ENCODE measurements at regions not wholly inside any gene's neighbourhood (a gene's known extent, or its start where the extent isn't known, plus 50 kb on each side); places are given as distances from the start of the nearest gene placed in this dataset.

GRCh38 chr12:23099604-23100003 lies 474.6 kb downstream of the ETNK1 start:
- no peak for DNase-seq
- Mint-ChIP-seq H3K27ac (ENCODE audit: unreplicated experiment) (no peak overlapping the region), H3K9me3 (ENCODE audit: unreplicated experiment) (no peaks in the 10 kb centered on the region), H3K27me3 (ENCODE audit: insufficient read depth, unreplicated experiment) (peaks cover 5% of the 10 kb centered on the region), H3K4me1 (ENCODE audit: low read depth, unreplicated experiment) (no peaks in the 10 kb centered on the region), H3K4me3 (ENCODE audit: unreplicated experiment) (no peak overlapping the region), H3K36me3 (ENCODE audit: insufficient read depth, unreplicated experiment) (no peaks in the 10 kb centered on the region)
- CTCF ChIA-PET: no interaction called here
- no peaks in the 10 kb centered on the region for H3K27me3 ChIP-seq (replicated peaks; ENCODE audit: control insufficient read depth, insufficient read depth, low read length)
- POLR2A ChIA-PET: no interaction called here
- no peaks in the 10 kb centered on the region for H3K36me3 ChIP-seq (ENCODE audit: control insufficient read depth, insufficient read depth, low read length)
- intact Hi-C loops (cut with micrococcal nuclease; ENCODE audit: unreplicated experiment): no loop called here
- no peak overlapping the region for H3K4me3 ChIP-seq (ENCODE audit: low read depth, low read length)
- no peak for TF ChIP-seq CTCF (IDR thresholded peaks at IDR 0.05; ENCODE audit: insufficient read depth in 1 of 2, low read depth in 1 of 2, low read length in 1 of 2, severe bottlenecking in 1 of 2, unreplicated experiment in 1 of 2)
- no peaks in the 10 kb centered on the region; the same call in 1 of the 2 replicates for H3K9me3 ChIP-seq
- no peaks in the 10 kb centered on the region for H3K4me1 ChIP-seq
- BruUV-seq (replicated peaks): no TSS peak

GRCh38 chr12:23108957-23109356 lies 484.0 kb downstream of the ETNK1 start:
- POLR2A ChIA-PET: no interaction called here
- CTCF ChIA-PET: interaction anchor here (0.5 kb wide), 1 partner anchor 47 kb away, joined by 3 read pairs; no protein-coding TSS in a partner anchor
- H3K9me3 Mint-ChIP-seq (ENCODE audit: unreplicated experiment): no peaks in the 10 kb centered on the region
- H3K27ac Mint-ChIP-seq (ENCODE audit: unreplicated experiment): no peak overlapping the region
- TF ChIP-seq CTCF (IDR thresholded peaks at IDR 0.05; ENCODE audit: insufficient read depth in 1 of 2, low read depth in 1 of 2, low read length in 1 of 2, severe bottlenecking in 1 of 2, unreplicated experiment in 1 of 2): no peak
- no peaks in the 10 kb centered on the region for H3K27me3 ChIP-seq (replicated peaks; ENCODE audit: control insufficient read depth, insufficient read depth, low read length)
- H3K4me1 Mint-ChIP-seq (ENCODE audit: low read depth, unreplicated experiment): no peaks in the 10 kb centered on the region
- no peaks in the 10 kb centered on the region for H3K4me1 ChIP-seq
- H3K4me3 Mint-ChIP-seq (ENCODE audit: unreplicated experiment): no peak overlapping the region
- DNase-seq: no peak
- intact Hi-C loops (cut with micrococcal nuclease; ENCODE audit: unreplicated experiment): no loop called here
- no peaks in the 10 kb centered on the region for H3K9me3 ChIP-seq
- no TSS peak for BruUV-seq (replicated peaks)
- no peak overlapping the region for H3K4me3 ChIP-seq (ENCODE audit: low read depth, low read length)
- no peaks in the 10 kb centered on the region for H3K36me3 ChIP-seq (ENCODE audit: control insufficient read depth, insufficient read depth, low read length)
- H3K27me3 Mint-ChIP-seq (ENCODE audit: insufficient read depth, unreplicated experiment): peaks cover 11% of the 10 kb centered on the region
- no peaks in the 10 kb centered on the region for H3K36me3 Mint-ChIP-seq (ENCODE audit: insufficient read depth, unreplicated experiment)

GRCh38 chr12:23113781-23114180 lies 488.8 kb downstream of the ETNK1 start:
- no peaks in the 10 kb centered on the region for H3K9me3 ChIP-seq
- DNase-seq: no peak
- Mint-ChIP-seq H3K9me3 (ENCODE audit: unreplicated experiment) (no peaks in the 10 kb centered on the region), H3K36me3 (ENCODE audit: insufficient read depth, unreplicated experiment) (no peaks in the 10 kb centered on the region), H3K4me3 (ENCODE audit: unreplicated experiment) (no peak overlapping the region), H3K27ac (ENCODE audit: unreplicated experiment) (no peak overlapping the region), H3K27me3 (ENCODE audit: insufficient read depth, unreplicated experiment) (peaks cover 7% of the 10 kb centered on the region), H3K4me1 (ENCODE audit: low read depth, unreplicated experiment) (no peaks in the 10 kb centered on the region)
- intact Hi-C loops (cut with micrococcal nuclease; ENCODE audit: unreplicated experiment): no loop called here
- H3K4me3 ChIP-seq (ENCODE audit: low read depth, low read length): no peak overlapping the region
- H3K4me1 ChIP-seq: no peaks in the 10 kb centered on the region
- H3K36me3 ChIP-seq (ENCODE audit: control insufficient read depth, insufficient read depth, low read length): no peaks in the 10 kb centered on the region
- CTCF ChIA-PET: no interaction called here
- BruUV-seq (replicated peaks): no TSS peak
- H3K27me3 ChIP-seq (replicated peaks; ENCODE audit: control insufficient read depth, insufficient read depth, low read length): no peaks in the 10 kb centered on the region
- POLR2A ChIA-PET: no interaction called here
- TF ChIP-seq CTCF (IDR thresholded peaks at IDR 0.05; ENCODE audit: insufficient read depth in 1 of 2, low read depth in 1 of 2, low read length in 1 of 2, severe bottlenecking in 1 of 2, unreplicated experiment in 1 of 2): no peak

All from Caco-2 (cell line).